Body of pancreas (tissue), 4 donors: ENCODE measurements at regions not wholly inside any gene's neighbourhood (a gene's known extent, or its start where the extent isn't known, plus 50 kb on each side); places are given as distances from the start of the nearest gene placed in this dataset.

Source experiments
- POLR2A ChIP-seq, 3 donors: fragments of 450-650 bp; IDR thresholded peaks; one replicate each; pipeline ENCODE4 v1.6.1; 2016; ENCODE audit warnings: antibody characterized with exemption in 3 of 3, mild to moderate bottlenecking in 2 of 3
- TF ChIP-seq, protein P1 (sequence below), 7 experiments: fragments of 450-650 bp in 4 of 7; fragments of 200-600 bp in 3 of 7; sonication (generic) in 3 of 7; IDR thresholded peaks; one replicate each; pipeline ENCODE4 v1.5.1; 2016 to 2019; ENCODE audit warnings: antibody characterized with exemption in 7 of 7

DNA sequence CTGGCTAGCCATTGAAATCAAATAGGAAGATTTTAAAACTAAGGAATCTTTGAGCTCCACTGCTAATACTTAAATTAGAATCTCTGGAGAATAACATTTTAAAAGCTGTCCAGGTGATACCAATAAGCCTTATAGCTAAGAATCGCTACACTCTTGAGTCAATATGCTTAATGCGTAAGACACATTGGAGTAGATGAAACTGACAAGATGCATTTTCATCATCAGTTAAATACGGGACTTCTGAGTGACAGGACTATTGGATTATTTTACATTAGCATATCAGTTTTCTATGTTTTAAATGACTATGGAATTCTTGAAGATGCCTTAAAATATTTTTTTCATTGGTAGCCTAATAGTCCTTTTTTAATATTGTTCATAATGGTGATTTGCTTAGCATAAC is 80.2 kb downstream of the ATOH1 start:
- TF ChIP-seq, protein P1, sequence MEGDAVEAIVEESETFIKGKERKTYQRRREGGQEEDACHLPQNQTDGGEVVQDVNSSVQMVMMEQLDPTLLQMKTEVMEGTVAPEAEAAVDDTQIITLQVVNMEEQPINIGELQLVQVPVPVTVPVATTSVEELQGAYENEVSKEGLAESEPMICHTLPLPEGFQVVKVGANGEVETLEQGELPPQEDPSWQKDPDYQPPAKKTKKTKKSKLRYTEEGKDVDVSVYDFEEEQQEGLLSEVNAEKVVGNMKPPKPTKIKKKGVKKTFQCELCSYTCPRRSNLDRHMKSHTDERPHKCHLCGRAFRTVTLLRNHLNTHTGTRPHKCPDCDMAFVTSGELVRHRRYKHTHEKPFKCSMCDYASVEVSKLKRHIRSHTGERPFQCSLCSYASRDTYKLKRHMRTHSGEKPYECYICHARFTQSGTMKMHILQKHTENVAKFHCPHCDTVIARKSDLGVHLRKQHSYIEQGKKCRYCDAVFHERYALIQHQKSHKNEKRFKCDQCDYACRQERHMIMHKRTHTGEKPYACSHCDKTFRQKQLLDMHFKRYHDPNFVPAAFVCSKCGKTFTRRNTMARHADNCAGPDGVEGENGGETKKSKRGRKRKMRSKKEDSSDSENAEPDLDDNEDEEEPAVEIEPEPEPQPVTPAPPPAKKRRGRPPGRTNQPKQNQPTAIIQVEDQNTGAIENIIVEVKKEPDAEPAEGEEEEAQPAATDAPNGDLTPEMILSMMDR (IDR thresholded peaks at IDR 0.05) = no peak
- TF ChIP-seq POLR2A (IDR thresholded peaks at IDR 0.05) = no peak
